ENCODE measurements at regions not wholly inside any gene's neighbourhood (a gene's known extent, or its start where the extent isn't known, plus 50 kb on each side); places are given as distances from the start of the nearest gene placed in this dataset.
A peak's percentile ranks its signal among the peaks of the same experiment; 100 is the strongest.

DNA sequence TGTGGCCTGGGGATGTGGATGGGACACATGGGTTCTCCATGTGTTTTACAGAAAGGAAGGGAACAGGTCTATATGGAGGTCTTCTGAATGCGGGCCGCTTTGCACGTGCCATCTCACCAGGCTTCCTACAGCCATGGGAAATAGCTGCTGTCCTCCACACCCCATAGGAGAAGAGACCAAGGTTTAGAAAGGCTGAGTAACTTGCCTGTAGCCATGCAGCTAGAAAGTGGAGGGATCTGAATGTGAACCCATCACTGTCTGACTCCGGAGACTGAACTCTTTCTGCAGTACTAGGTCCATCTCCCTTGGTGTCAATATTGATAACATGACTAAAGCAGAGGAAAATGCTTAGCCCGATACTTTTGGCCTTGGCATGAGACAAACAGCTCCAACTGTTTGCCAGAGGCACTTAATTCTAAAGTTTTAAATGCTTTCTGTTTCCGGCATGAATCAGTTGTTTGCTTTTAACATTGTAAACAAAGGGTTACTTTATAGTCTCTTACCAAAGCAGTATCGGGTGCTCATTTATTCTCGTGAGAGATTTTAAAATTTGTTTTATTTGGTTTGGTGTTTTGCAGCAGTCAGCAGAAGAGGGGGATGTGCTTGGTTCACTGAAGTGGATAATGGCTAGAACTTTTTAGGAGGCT lies 64.8 kb upstream of the LOXL4 start:
- H3K4me1 Mint-ChIP-seq = no peaks in the 10 kb centered on the region
- no peak overlapping the region for H3K27ac Mint-ChIP-seq
- ATAC-seq (no peak), DNase-seq (no peak)
- Histone ChIP-seq H3K27me3 (ENCODE audit: control insufficient read depth, insufficient read depth, low read length) (no peaks in the 10 kb centered on the region), H3K4me1 (ENCODE audit: control insufficient read depth, insufficient read depth, low read length) (no peaks in the 10 kb centered on the region), H3K4me3 (ENCODE audit: low read length) (no peak overlapping the region), H3K9me3 (ENCODE audit: control insufficient read depth, insufficient read depth, low read length) (no peaks in the 10 kb centered on the region), H3K36me3 (ENCODE audit: control insufficient read depth, insufficient read depth, low read length) (no peaks in the 10 kb centered on the region), H3K27ac (ENCODE audit: low read length) (no peak overlapping the region)
- no peaks in the 10 kb centered on the region for H3K9me3 Mint-ChIP-seq
- no peaks in the 10 kb centered on the region for H3K27me3 Mint-ChIP-seq (ENCODE audit: low read depth in 2 of 2)
- intact Hi-C loops (cut with micrococcal nuclease) = no loop called here
- 89% methylated on average over 8 of the region's 8 CpGs for WGBS (ENCODE audit: insufficient coverage)
- no peak for TF ChIP-seq CTCF (IDR thresholded peaks at IDR 0.05)
- H3K4me3 Mint-ChIP-seq = no peak overlapping the region
- no peaks in the 10 kb centered on the region for H3K36me3 Mint-ChIP-seq

DNA sequence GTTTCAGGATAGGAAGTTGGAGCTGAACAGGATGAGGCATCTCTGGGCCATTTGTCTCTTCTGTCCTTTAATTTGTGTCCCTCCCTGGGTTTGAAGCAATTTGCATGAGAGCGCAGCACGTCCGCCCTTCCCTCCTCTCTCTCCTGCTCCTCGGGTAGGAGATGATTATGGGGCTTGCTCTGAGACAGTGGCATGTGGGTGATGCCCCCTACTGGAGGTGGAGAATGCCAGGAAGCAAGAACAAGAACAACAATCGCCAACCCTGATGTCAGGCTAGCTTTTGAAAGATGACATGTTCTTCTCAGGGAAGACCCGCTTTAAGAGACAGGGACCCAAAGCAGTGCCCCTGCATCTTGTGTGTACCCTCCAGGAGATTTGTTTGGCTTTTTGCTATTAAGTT lies 63.9 kb upstream of the LOXL4 start:
- ATAC-seq (no peak), DNase-seq (peak in 1 of 2 donors; percentile 37)
- Mint-ChIP-seq H3K4me1 (no peaks in the 10 kb centered on the region), H3K9me3 (no peaks in the 10 kb centered on the region), H3K36me3 (no peaks in the 10 kb centered on the region), H3K27me3 (ENCODE audit: low read depth in 2 of 2) (no peaks in the 10 kb centered on the region), H3K4me3 (no peak overlapping the region), H3K27ac (no peak overlapping the region)
- Histone ChIP-seq H3K4me1 (ENCODE audit: control insufficient read depth, insufficient read depth, low read length) (no peaks in the 10 kb centered on the region), H3K27me3 (ENCODE audit: control insufficient read depth, insufficient read depth, low read length) (no peaks in the 10 kb centered on the region), H3K4me3 (ENCODE audit: low read length) (no peak overlapping the region), H3K9me3 (ENCODE audit: control insufficient read depth, insufficient read depth, low read length) (no peaks in the 10 kb centered on the region), H3K36me3 (ENCODE audit: control insufficient read depth, insufficient read depth, low read length) (no peaks in the 10 kb centered on the region), H3K27ac (ENCODE audit: low read length) (no peak overlapping the region)
- no peak for TF ChIP-seq CTCF (IDR thresholded peaks at IDR 0.05)
- intact Hi-C loops (cut with micrococcal nuclease) = no loop called here
- WGBS (ENCODE audit: insufficient coverage) = 82% methylated on average over 2 of the region's 6 CpGs

DNA sequence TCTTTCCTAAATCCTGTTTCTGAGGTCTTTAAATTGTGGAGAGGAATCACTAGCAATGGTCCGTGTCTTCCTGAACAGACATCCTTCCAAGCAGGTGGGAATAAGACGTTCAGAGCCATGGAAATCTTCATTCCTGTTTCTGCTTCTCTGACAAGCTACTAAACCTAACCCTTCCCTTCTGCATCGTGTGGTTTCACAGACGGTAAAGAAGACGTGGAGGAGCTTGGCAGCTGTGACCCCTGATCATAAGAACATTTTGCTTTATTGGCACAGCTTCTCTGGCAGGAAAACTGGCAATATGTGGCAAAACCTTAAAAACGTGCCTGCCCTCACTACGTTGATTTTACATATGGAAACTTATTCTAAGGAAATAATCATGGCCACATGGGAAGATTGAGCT lies 63.0 kb upstream of the LOXL4 start:
- no peak overlapping the region for H3K4me3 ChIP-seq (ENCODE audit: low read length)
- Mint-ChIP-seq H3K27me3 (ENCODE audit: low read depth in 2 of 2) (peaks cover 0 to 3% of the 10 kb centered on the region in 2 donors), H3K4me3 (no peak overlapping the region), H3K36me3 (no peaks in the 10 kb centered on the region), H3K9me3 (no peaks in the 10 kb centered on the region), H3K27ac (no peak overlapping the region), H3K4me1 (no peaks in the 10 kb centered on the region)
- H3K27ac ChIP-seq (ENCODE audit: low read length) = no peak overlapping the region
- H3K9me3 ChIP-seq (ENCODE audit: control insufficient read depth, insufficient read depth, low read length) = no peaks in the 10 kb centered on the region
- no peak for TF ChIP-seq CTCF (IDR thresholded peaks at IDR 0.05)
- DNase-seq (no peak), ATAC-seq (no peak)
- intact Hi-C loops (cut with micrococcal nuclease) = no loop called here
- no peaks in the 10 kb centered on the region for H3K36me3 ChIP-seq (ENCODE audit: control insufficient read depth, insufficient read depth, low read length)
- H3K4me1 ChIP-seq (ENCODE audit: control insufficient read depth, insufficient read depth, low read length) = no peaks in the 10 kb centered on the region
- no peaks in the 10 kb centered on the region for H3K27me3 ChIP-seq (ENCODE audit: control insufficient read depth, insufficient read depth, low read length)
- 84% methylated on average over 7 of the region's 7 CpGs for WGBS (ENCODE audit: insufficient coverage)

DNA sequence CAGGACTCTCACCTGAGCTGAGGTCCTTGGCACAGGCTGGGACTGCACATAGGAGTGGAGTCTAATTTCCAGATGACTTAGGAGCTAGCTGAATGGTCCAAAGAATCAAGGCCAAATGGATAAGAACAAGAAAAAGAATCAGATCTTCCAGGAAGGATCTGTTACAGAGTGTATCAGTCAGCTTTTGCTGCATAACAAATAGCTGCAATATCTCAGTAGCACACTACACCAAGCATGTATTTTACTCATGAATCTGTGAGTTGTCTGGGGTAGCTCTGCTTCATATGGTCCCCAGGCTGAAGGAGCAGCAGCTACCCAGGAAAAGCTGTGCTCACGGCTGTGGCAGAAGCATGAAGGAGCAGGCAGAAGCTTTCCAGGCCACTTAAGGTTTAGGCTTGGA lies 60.6 kb upstream of the LOXL4 start:
- H3K4me3 Mint-ChIP-seq = no peak overlapping the region
- intact Hi-C loops (cut with micrococcal nuclease) = no loop called here
- Histone ChIP-seq H3K27ac (ENCODE audit: low read length) (no peak overlapping the region), H3K9me3 (ENCODE audit: control insufficient read depth, insufficient read depth, low read length) (no peaks in the 10 kb centered on the region), H3K36me3 (ENCODE audit: control insufficient read depth, insufficient read depth, low read length) (no peaks in the 10 kb centered on the region), H3K4me3 (ENCODE audit: low read length) (no peak overlapping the region), H3K27me3 (ENCODE audit: control insufficient read depth, insufficient read depth, low read length) (no peaks in the 10 kb centered on the region), H3K4me1 (ENCODE audit: control insufficient read depth, insufficient read depth, low read length) (no peaks in the 10 kb centered on the region)
- ATAC-seq = no peak
- peaks cover 0 to 3% of the 10 kb centered on the region in 2 donors for H3K27me3 Mint-ChIP-seq (ENCODE audit: low read depth in 2 of 2)
- no peaks in the 10 kb centered on the region for H3K36me3 Mint-ChIP-seq
- H3K27ac Mint-ChIP-seq = no peak overlapping the region
- H3K4me1 Mint-ChIP-seq = no peaks in the 10 kb centered on the region
- no peak for DNase-seq
- no peaks in the 10 kb centered on the region for H3K9me3 Mint-ChIP-seq
- no peak for TF ChIP-seq CTCF (IDR thresholded peaks at IDR 0.05)
- WGBS (ENCODE audit: insufficient coverage) = 95% methylated on average over 1 of the region's 1 CpG

All from natural killer cell (primary cell).